Neural progenitor cell (in vitro differentiated cells): ENCODE measurements at regions not wholly inside any gene's neighbourhood (a gene's known extent, or its start where the extent isn't known, plus 50 kb on each side); places are given as distances from the start of the nearest gene placed in this dataset.

Source experiments
- DNase-seq: peaks from one replicate; pipeline ENCODE4 v3.0.0-alpha.2; 2016; ENCODE audit warnings: low spot score
- H2AFZ ChIP-seq: fragments of 200-600 bp; sonication (generic); replicated peaks from 2 replicates; pipeline ENCODE4 v1.6.1; 2016; ENCODE audit warnings: antibody characterized with exemption
- H3F3A ChIP-seq: fragments of 200-600 bp; sonication (generic); 2 replicates; pipeline ENCODE4 v1.6.1; 2016; ENCODE audit warnings: antibody characterized with exemption, low read depth
- H3K27ac ChIP-seq: fragments of 200-600 bp; sonication (generic); 2 replicates; pipeline ENCODE4 v1.5.1; 2016; ENCODE audit warnings: mild to moderate bottlenecking
- H3K27me3 ChIP-seq: fragments of 200-600 bp; sonication (generic); 2 replicates; pipeline ENCODE4 v1.6.1; 2016; ENCODE audit warnings: mild to moderate bottlenecking, moderate library complexity
- H3K36me3 ChIP-seq: fragments of 200-600 bp; sonication (generic); 2 replicates; pipeline ENCODE4 v1.5.1; 2016
- H3K4me1 ChIP-seq: fragments of 200-600 bp; sonication (generic); 2 replicates; pipeline ENCODE4 v1.6.1; 2016; ENCODE audit warnings: mixed run types
- H3K4me2 ChIP-seq: fragments of 200-600 bp; sonication (generic); 2 replicates; pipeline ENCODE4 v1.6.1; 2016
- H3K4me3 ChIP-seq: fragments of 200-600 bp; sonication (generic); 2 replicates; pipeline ENCODE4 v1.5.1; 2016
- H3K79me2 ChIP-seq: fragments of 200-600 bp; sonication (generic); 2 replicates; pipeline ENCODE4 v1.6.1; 2016; ENCODE audit warnings: low read depth
- H3K9ac ChIP-seq: fragments of 200-600 bp; sonication (generic); 2 replicates; pipeline ENCODE4 v1.6.1; 2016
- H3K9me3 ChIP-seq: fragments of 200-600 bp; sonication (generic); 2 replicates; pipeline ENCODE4 v1.5.1; 2016; ENCODE audit warnings: low read depth
- H4K20me1 ChIP-seq: fragments of 200-600 bp; sonication (generic); 2 replicates; pipeline ENCODE4 v1.6.1; 2016; ENCODE audit warnings: low read depth
- H3K27ac Mint-ChIP-seq: 3 replicates; pipeline ENCODE4 v1.8.0; 2021; ENCODE audit warnings: mixed read lengths
- H3K27me3 Mint-ChIP-seq: 2 replicates; pipeline ENCODE4 v1.8.0; 2022; ENCODE audit warnings: low read depth, mild to moderate bottlenecking, inconsistent platforms, moderate library complexity, mixed read lengths; ENCODE audit not compliant: insufficient read depth
- H3K36me3 Mint-ChIP-seq: 3 replicates; pipeline ENCODE4 v1.8.0; 2021; ENCODE audit warnings: mixed read lengths
- H3K4me1 Mint-ChIP-seq: 3 replicates; pipeline ENCODE4 v1.8.0; 2021; ENCODE audit warnings: mixed read lengths
- H3K4me3 Mint-ChIP-seq: 3 replicates; pipeline ENCODE4 v1.8.0; 2021; ENCODE audit warnings: mild to moderate bottlenecking, moderate library complexity, mixed read lengths
- H3K9me3 Mint-ChIP-seq: 3 replicates; pipeline ENCODE4 v1.8.0; 2020; ENCODE audit warnings: mixed read lengths
- EZH2 ChIP-seq: fragments of 200-600 bp; sonication (generic); IDR thresholded peaks from 2 replicates; pipeline ENCODE4 v1.6.1; 2017; ENCODE audit warnings: antibody characterized with exemption, mild to moderate bottlenecking, moderate library complexity
- EZH2phosphoT487 ChIP-seq: fragments of 200-600 bp; sonication (generic); IDR thresholded peaks from 2 replicates; pipeline ENCODE4 v1.6.1; 2017; ENCODE audit warnings: antibody characterized with exemption
- TF ChIP-seq, protein P1 (sequence below): fragments of 200-600 bp; sonication (generic); IDR thresholded peaks from 2 replicates; pipeline ENCODE4 v1.5.1; 2017; ENCODE audit warnings: antibody characterized with exemption, mild to moderate bottlenecking

DNA sequence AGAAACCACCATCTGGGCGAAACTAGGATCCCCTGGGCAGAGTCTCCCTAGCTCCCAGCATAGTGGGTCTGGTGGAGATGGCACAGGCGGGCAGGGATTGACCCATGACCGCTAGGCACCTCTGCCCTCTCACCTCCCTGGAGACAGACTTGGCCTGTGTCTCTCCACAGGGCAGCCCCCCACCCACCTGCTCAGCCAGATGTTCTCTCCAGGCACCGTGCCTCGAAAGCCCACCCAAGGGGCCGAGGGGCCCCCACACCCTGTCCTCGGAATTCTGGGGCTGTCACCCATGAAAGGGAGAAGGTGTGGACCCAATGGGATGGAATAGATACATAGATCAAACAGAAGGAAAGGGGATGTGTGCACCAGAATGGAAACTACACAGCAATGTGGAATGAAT, 229.1 kb upstream of the RTL1 start:
- Histone ChIP-seq H3K36me3 (no peaks in the 10 kb centered on the region), H3K79me2 (no peaks in the 10 kb centered on the region), H3F3A (no peaks in the 10 kb centered on the region), H3K4me1 (no peaks in the 10 kb centered on the region), H4K20me1 (no peaks in the 10 kb centered on the region), H2AFZ (no peak overlapping the region), H3K4me3 (no peak overlapping the region), H3K9me3 (no peaks in the 10 kb centered on the region), H3K9ac (no peak overlapping the region), H3K27ac (no peak overlapping the region), H3K4me2 (no peak overlapping the region), H3K27me3 (peaks cover 3% of the 10 kb centered on the region)
- Mint-ChIP-seq H3K27me3 (peaks cover 10% of the 10 kb centered on the region), H3K27ac (no peak overlapping the region), H3K36me3 (no peaks in the 10 kb centered on the region), H3K9me3 (no peaks in the 10 kb centered on the region), H3K4me3 (no peak overlapping the region), H3K4me1 (peaks cover 10% of the 10 kb centered on the region)
- no peak for DNase-seq
- no peak for TF ChIP-seq EZH2phosphoT487
- TF ChIP-seq, protein P1, sequence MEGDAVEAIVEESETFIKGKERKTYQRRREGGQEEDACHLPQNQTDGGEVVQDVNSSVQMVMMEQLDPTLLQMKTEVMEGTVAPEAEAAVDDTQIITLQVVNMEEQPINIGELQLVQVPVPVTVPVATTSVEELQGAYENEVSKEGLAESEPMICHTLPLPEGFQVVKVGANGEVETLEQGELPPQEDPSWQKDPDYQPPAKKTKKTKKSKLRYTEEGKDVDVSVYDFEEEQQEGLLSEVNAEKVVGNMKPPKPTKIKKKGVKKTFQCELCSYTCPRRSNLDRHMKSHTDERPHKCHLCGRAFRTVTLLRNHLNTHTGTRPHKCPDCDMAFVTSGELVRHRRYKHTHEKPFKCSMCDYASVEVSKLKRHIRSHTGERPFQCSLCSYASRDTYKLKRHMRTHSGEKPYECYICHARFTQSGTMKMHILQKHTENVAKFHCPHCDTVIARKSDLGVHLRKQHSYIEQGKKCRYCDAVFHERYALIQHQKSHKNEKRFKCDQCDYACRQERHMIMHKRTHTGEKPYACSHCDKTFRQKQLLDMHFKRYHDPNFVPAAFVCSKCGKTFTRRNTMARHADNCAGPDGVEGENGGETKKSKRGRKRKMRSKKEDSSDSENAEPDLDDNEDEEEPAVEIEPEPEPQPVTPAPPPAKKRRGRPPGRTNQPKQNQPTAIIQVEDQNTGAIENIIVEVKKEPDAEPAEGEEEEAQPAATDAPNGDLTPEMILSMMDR: no peak
- TF ChIP-seq EZH2: no peak

DNA sequence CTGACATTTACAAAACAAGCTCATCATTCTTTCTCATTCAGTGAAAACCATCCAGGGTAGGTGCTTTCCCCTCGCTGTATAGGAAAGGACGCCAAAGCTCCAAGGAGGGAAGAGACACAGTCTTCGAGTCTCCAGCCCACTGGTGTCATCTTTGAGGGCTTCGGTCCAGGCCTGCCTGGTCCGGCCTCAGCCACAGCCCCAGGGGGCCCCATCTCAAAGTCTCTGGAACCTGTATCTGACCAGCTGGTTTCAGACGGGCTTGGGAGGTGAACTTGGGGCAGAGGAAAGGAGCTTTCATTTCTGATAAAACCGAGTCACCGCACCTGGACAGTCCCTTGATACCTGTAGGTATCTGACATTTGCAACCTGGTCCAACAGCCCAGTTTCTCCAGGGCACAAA, 229.5 kb upstream of the RTL1 start:
- Mint-ChIP-seq H3K36me3 (no peaks in the 10 kb centered on the region), H3K27me3 (peaks cover 10% of the 10 kb centered on the region), H3K4me1 (peaks cover 10% of the 10 kb centered on the region), H3K9me3 (no peaks in the 10 kb centered on the region), H3K27ac (no peak overlapping the region), H3K4me3 (no peak overlapping the region)
- TF ChIP-seq, protein P1: no peak
- TF ChIP-seq EZH2 (no peak), EZH2phosphoT487 (no peak)
- H3K9ac ChIP-seq: no peak overlapping the region
- DNase-seq: no peak
- H3K9me3 ChIP-seq: no peaks in the 10 kb centered on the region
- no peak overlapping the region for H3K4me3 ChIP-seq
- H3K27me3 ChIP-seq: peaks cover 3% of the 10 kb centered on the region
- H3K4me1 ChIP-seq: no peaks in the 10 kb centered on the region
- no peak overlapping the region for H3K27ac ChIP-seq
- no peak overlapping the region for H3K4me2 ChIP-seq
- H3K36me3 ChIP-seq: no peaks in the 10 kb centered on the region
- no peaks in the 10 kb centered on the region for H3F3A ChIP-seq
- no peaks in the 10 kb centered on the region for H4K20me1 ChIP-seq
- H2AFZ ChIP-seq: no peak overlapping the region
- no peaks in the 10 kb centered on the region for H3K79me2 ChIP-seq

DNA sequence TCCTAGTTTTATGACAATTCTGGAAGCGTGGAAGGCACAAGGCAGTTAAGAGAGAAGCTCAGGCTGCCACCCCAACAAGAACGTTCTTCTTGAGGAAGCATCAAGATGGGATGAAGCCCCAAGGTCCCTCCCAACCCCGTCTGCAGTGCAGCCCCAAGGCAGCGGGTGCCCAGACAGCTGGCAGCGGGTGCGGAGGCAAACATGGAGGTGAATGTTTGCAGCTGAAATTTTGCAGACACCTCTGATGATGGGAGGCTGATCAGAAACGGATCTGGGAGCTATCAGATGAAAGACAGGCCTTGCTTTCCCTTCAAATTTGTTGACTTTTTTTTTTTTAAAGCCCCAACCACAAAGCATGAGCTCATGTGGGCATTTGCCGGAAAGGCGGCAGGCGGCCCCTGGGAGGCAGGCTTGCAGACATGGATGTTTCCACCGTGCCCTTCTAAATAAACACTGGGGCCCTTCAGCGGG, 230.7 kb upstream of the RTL1 start:
- Mint-ChIP-seq H3K4me1 (peaks cover 4% of the 10 kb centered on the region), H3K27me3 (peaks cover 8% of the 10 kb centered on the region), H3K36me3 (no peaks in the 10 kb centered on the region), H3K4me3 (no peak overlapping the region), H3K9me3 (no peaks in the 10 kb centered on the region), H3K27ac (no peak overlapping the region)
- Histone ChIP-seq H3F3A (no peaks in the 10 kb centered on the region), H3K9me3 (no peaks in the 10 kb centered on the region), H3K9ac (no peak overlapping the region), H3K4me3 (no peak overlapping the region), H3K27me3 (peaks cover 3% of the 10 kb centered on the region), H3K36me3 (no peaks in the 10 kb centered on the region), H3K27ac (no peak overlapping the region), H2AFZ (no peak overlapping the region), H3K4me1 (no peaks in the 10 kb centered on the region), H4K20me1 (no peaks in the 10 kb centered on the region), H3K4me2 (no peak overlapping the region), H3K79me2 (no peaks in the 10 kb centered on the region)
- no peak for TF ChIP-seq EZH2phosphoT487
- no peak for TF ChIP-seq EZH2
- TF ChIP-seq, protein P1: no peak
- DNase-seq: no peak
